ENCODE measurements at regions not wholly inside any gene's neighbourhood (a gene's known extent, or its start where the extent isn't known, plus 50 kb on each side); places are given as distances from the start of the nearest gene placed in this dataset.

DNA sequence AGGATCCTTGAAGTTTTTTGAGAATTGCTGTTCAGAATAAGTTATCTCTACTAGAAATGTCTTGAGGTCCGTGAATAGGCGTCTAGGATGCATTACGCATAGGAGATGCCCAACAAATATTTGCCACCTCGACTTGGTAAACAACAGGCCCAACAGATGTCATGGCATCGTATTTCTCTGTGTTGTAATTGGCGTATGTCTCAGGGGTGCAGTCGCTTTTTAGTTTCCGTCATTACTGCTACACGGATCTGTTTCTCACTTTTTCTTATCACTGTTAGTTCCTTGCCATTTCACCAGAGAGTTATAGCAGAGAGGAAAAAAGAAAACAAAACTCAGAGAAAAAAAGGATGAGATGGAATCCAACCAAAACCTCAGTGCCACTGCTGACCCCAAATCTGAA is 73.0 kb upstream of the SFMBT2 start:
- Histone ChIP-seq H3K36me3 (ENCODE audit: control insufficient read depth in 2 of 4, insufficient read depth in 4 of 4, low read length in 3 of 4) (no peaks in the 10 kb centered on the region), H3K4me3 (ENCODE audit: extremely low read depth in 1 of 4, insufficient read depth in 2 of 4, low read depth in 3 of 4, low read length in 4 of 4) (no peak overlapping the region), H2BK20ac (ENCODE audit: low read length) (no peak overlapping the region), H2AK5ac (ENCODE audit: low read depth, low read length) (no peak overlapping the region), H3K9me3 (ENCODE audit: insufficient read depth in 2 of 2, low read depth in 1 of 2, low read length in 1 of 2) (no peaks in the 10 kb centered on the region), H2BK120ac (replicated peaks; ENCODE audit: low read depth, low read length) (no peak overlapping the region), H3K27me3 (replicated peaks in 1 of 4; ENCODE audit: control insufficient read depth in 3 of 4, extremely low read depth in 1 of 4, insufficient read depth in 3 of 4, low read length in 3 of 4) (no peaks in the 10 kb centered on the region), H2BK12ac (ENCODE audit: low read depth, low read length) (no peak overlapping the region), H3K56ac (replicated peaks; ENCODE audit: insufficient read length, low read depth, low read length) (no peak overlapping the region), H3K4me2 (ENCODE audit: insufficient read depth in 1 of 2, low read depth in 2 of 2, low read length in 2 of 2) (no peak overlapping the region), H3K79me2 (ENCODE audit: control insufficient read depth in 1 of 2, insufficient read depth in 2 of 2, low read length in 2 of 2) (no peaks in the 10 kb centered on the region), H3K23me2 (ENCODE audit: low read depth, low read length) (no peaks in the 10 kb centered on the region; the same call in 1 of the 2 replicates), H3K18ac (ENCODE audit: extremely low read depth, low read length) (no peak overlapping the region), H3K9ac (replicated peaks in 1 of 4; ENCODE audit: extremely low read depth in 1 of 4, low read depth in 3 of 4, low read length in 3 of 4) (no peak overlapping the region), H3K79me1 (ENCODE audit: low read depth, low read length) (no peaks in the 10 kb centered on the region), H4K5ac (ENCODE audit: insufficient read length, low read depth, low read length) (no peak overlapping the region), H4K8ac (ENCODE audit: extremely low read depth, insufficient read depth, low read length) (no peak overlapping the region), H4K91ac (replicated peaks; ENCODE audit: insufficient read length, low read length) (no peak overlapping the region), H2AFZ (ENCODE audit: low read length) (0 out of 2 replicates have a peak overlapping the region, but pooled peaks have one; percentile 41), H3K14ac (ENCODE audit: insufficient read length) (no peak overlapping the region), H3K4me1 (replicated peaks in 1 of 4; ENCODE audit: control insufficient read depth in 3 of 4, insufficient read depth in 4 of 4, low read length in 3 of 4) (peaks cover 0 to 3% (median 3%) of the 10 kb centered on the region in 4 experiments; a peak in 3 of 7 replicates), H2BK15ac (ENCODE audit: low read length) (no peak overlapping the region), H3K23ac (ENCODE audit: insufficient read length) (no peak overlapping the region), H3K4ac (replicated peaks; ENCODE audit: insufficient read length, low read depth, low read length) (no peak overlapping the region), H4K20me1 (replicated peaks in 1 of 2; ENCODE audit: control insufficient read depth in 1 of 2, insufficient read depth in 2 of 2, low read length in 2 of 2) (no peaks in the 10 kb centered on the region), H3K27ac (ENCODE audit: low read depth, low read length) (no peak overlapping the region), H2BK5ac (ENCODE audit: low read depth, low read length) (no peak overlapping the region)
- FAIRE-seq = no peak
- CTCF ChIA-PET (ENCODE audit: partially characterized antibody) = no interaction called here
- TF ChIP-seq EP300 (IDR thresholded peaks at IDR 0.05; ENCODE audit: borderline replicate concordance in 1 of 2, low read depth in 2 of 2, low read length in 2 of 2) (no peak), CHD1 (IDR thresholded peaks at IDR 0.05; ENCODE audit: low read depth, low read length) (no peak), SIRT6 (IDR thresholded peaks at IDR 0.05; ENCODE audit: low read length) (no peak), MAFK (IDR thresholded peaks at IDR 0.05; ENCODE audit: low read depth, low read length) (no peak), BRCA1 (IDR thresholded peaks at IDR 0.05; ENCODE audit: low read depth, low read length) (no peak), SUZ12 (IDR thresholded peaks at IDR 0.05; ENCODE audit: low read length) (no peak), NRF1 (IDR thresholded peaks at IDR 0.05; ENCODE audit: low read depth, low read length) (no peak), FOSL1 (IDR thresholded peaks at IDR 0.05; ENCODE audit: insufficient read depth, low read depth, low read length) (no peak), CBX5 (IDR thresholded peaks at IDR 0.05; ENCODE audit: low read depth, low read length) (no peak), KDM1A (IDR thresholded peaks at IDR 0.05; ENCODE audit: borderline replicate concordance, low read length) (no peak)
- WGBS, 2 experiments (ENCODE audit: extremely low coverage in 1 of 2, insufficient coverage in 1 of 2, insufficient read length in 1 of 2, insufficient replicate concordance in 2 of 2, low coverage in 1 of 2, low lambda C conversion rate in 2 of 2, missing lambda C conversion rate in 1 of 2) = 91% methylated on average over 9 of the region's 9 CpGs; no CpG with 5 or more reads in 1 of the 2 experiments
- no peak for DNase-seq (ENCODE audit: low read depth in 1 of 2, low spot score in 2 of 2)
- POLR2A ChIA-PET (ENCODE audit: partially characterized antibody) = no interaction called here

Measured in H1 (cell line).